ENCODE measurements at regions not wholly inside any gene's neighbourhood (a gene's known extent, or its start where the extent isn't known, plus 50 kb on each side); places are given as distances from the start of the nearest gene placed in this dataset.

- no peak for TF ChIP-seq CTCF (IDR thresholded peaks at IDR 0.05)
- no peak for TF ChIP-seq POLR2A (IDR thresholded peaks at IDR 0.05)
Observed at GRCh38 chr3:87710511-87710910, 348.3 kb downstream of the CGGBP1 start.
